Neural cell (in vitro differentiated cells): ENCODE measurements at regions not wholly inside any gene's neighbourhood (a gene's known extent, or its start where the extent isn't known, plus 50 kb on each side); places are given as distances from the start of the nearest gene placed in this dataset.

Experiments used
- H2AFZ ChIP-seq: fragments of 200-600, 300-800 bp; sonication (generic), shearing (Covaris generic); 2 replicates; pipeline ENCODE4 v1.6.0; 2014; ENCODE audit warnings: low read depth, mild to moderate bottlenecking, antibody characterized with exemption, low read length, moderate library complexity
- H3F3A ChIP-seq: fragments of 200-600 bp; shearing (Covaris generic); 2 replicates; pipeline ENCODE4 v1.6.1; 2016; ENCODE audit warnings: mild to moderate bottlenecking, moderate library complexity, mixed read lengths, antibody characterized with exemption, low read length; ENCODE audit not compliant: insufficient read depth, poor library complexity, severe bottlenecking
- H3K27ac ChIP-seq: fragments of 200-600, 300-800 bp; sonication (generic), shearing (Covaris generic); 2 replicates; pipeline ENCODE4 v1.5.1; 2014; ENCODE audit warnings: mild to moderate bottlenecking, low read length, moderate library complexity
- H3K27me3 ChIP-seq: fragments of 300-800, 200-600 bp; sonication (generic), shearing (Covaris generic); 2 replicates; pipeline ENCODE4 v1.6.0; 2014; ENCODE audit warnings: mild to moderate bottlenecking, low read depth, low read length, moderate library complexity; ENCODE audit not compliant: insufficient read depth
- H3K36me3 ChIP-seq: fragments of 300-800, 200-600 bp; sonication (generic), shearing (Covaris generic); 2 replicates; pipeline ENCODE4 v1.5.1; 2014; ENCODE audit warnings: mild to moderate bottlenecking, antibody characterized with exemption, low read length, moderate library complexity; ENCODE audit not compliant: insufficient read depth
- H3K4me2 ChIP-seq: fragments of 300-800, 200-600 bp; sonication (generic), shearing (Covaris generic); 2 replicates; pipeline ENCODE4 v1.6.0; 2014; ENCODE audit warnings: mild to moderate bottlenecking, low read length
- H3K4me3 ChIP-seq: fragments of 300-800, 200-600 bp; sonication (generic), shearing (Covaris generic); 2 replicates; pipeline ENCODE4 v1.5.1; 2014; ENCODE audit warnings: mild to moderate bottlenecking, low read length, moderate library complexity
- H3K79me2 ChIP-seq: fragments of 200-600 bp; shearing (Covaris generic); replicated peaks from 2 replicates; pipeline ENCODE4 v1.6.0; 2014; ENCODE audit warnings: mild to moderate bottlenecking, low read length, moderate library complexity; ENCODE audit not compliant: insufficient read depth
- H3K9ac ChIP-seq: fragments of 300-800, 200-600 bp; sonication (generic), shearing (Covaris generic); 2 replicates; pipeline ENCODE4 v1.6.1; 2016; ENCODE audit warnings: mild to moderate bottlenecking, low read length, mixed read lengths
- H3K9me2 ChIP-seq: fragments of 200-600 bp; shearing (Covaris generic); 2 replicates; pipeline ENCODE4 v1.6.1; 2016; ENCODE audit warnings: mild to moderate bottlenecking, low read length, mixed read lengths; ENCODE audit not compliant: insufficient read depth
- H3K9me3 ChIP-seq: fragments of 200-600, 300-800 bp; sonication (generic), shearing (Covaris generic); 2 replicates; pipeline ENCODE4 v1.6.1; 2016; ENCODE audit warnings: mild to moderate bottlenecking, mixed run types, low read length, moderate library complexity, mixed read lengths
- H4K20me1 ChIP-seq: fragments of 200-600 bp; shearing (Covaris generic); 2 replicates; pipeline ENCODE4 v1.6.1; 2016; ENCODE audit warnings: mild to moderate bottlenecking, mixed run types; ENCODE audit not compliant: insufficient read depth
- EP300 ChIP-seq: fragments of 450-650 bp; conservative IDR thresholded peaks from 2 replicates; pipeline ENCODE4 v1.6.1; 2014; ENCODE audit warnings: antibody characterized with exemption, mild to moderate bottlenecking, moderate library complexity; ENCODE audit not compliant: poor library complexity, severe bottlenecking
- EZH2 ChIP-seq: fragments of 200-600, 300-800 bp; shearing (Covaris generic), sonication (generic); IDR thresholded peaks from 2 replicates; pipeline ENCODE4 v1.6.1; 2014; ENCODE audit warnings: antibody characterized with exemption, low read length, borderline replicate concordance, mild to moderate bottlenecking; ENCODE audit not compliant: insufficient read depth, poor library complexity, severe bottlenecking
- MXI1 ChIP-seq: fragments of 450-650 bp; conservative IDR thresholded peaks from 2 replicates; pipeline ENCODE4 v1.6.1; 2014; ENCODE audit warnings: antibody characterized with exemption, mild to moderate bottlenecking; ENCODE audit not compliant: poor library complexity, severe bottlenecking
- POLR2AphosphoS5 ChIP-seq: IDR thresholded peaks from 2 replicates; pipeline ENCODE4 v1.6.1; 2012
- RAD21 ChIP-seq: fragments of 450-650 bp; conservative IDR thresholded peaks from 2 replicates; pipeline ENCODE4 v1.6.1; 2014; ENCODE audit warnings: antibody characterized with exemption, mild to moderate bottlenecking, moderate library complexity
- SMC3 ChIP-seq: fragments of 450-650 bp; conservative IDR thresholded peaks from 2 replicates; pipeline ENCODE4 v1.6.1; 2014; ENCODE audit warnings: antibody characterized with exemption, mild to moderate bottlenecking, moderate library complexity; ENCODE audit not compliant: poor library complexity
- TAF1 ChIP-seq: IDR thresholded peaks from 2 replicates; pipeline ENCODE4 v1.6.1; 2012; ENCODE audit warnings: low read depth
- TF ChIP-seq, protein P1 (sequence below): fragments of 450-650 bp; IDR thresholded peaks from 2 replicates; pipeline ENCODE4 v1.5.1; 2014; ENCODE audit warnings: antibody characterized with exemption, mild to moderate bottlenecking, moderate library complexity; ENCODE audit not compliant: poor library complexity, severe bottlenecking
- TF ChIP-seq, protein P2 (sequence below): IDR thresholded peaks from 2 replicates; pipeline ENCODE4 v1.6.1; 2012; ENCODE audit warnings: borderline replicate concordance

DNA sequence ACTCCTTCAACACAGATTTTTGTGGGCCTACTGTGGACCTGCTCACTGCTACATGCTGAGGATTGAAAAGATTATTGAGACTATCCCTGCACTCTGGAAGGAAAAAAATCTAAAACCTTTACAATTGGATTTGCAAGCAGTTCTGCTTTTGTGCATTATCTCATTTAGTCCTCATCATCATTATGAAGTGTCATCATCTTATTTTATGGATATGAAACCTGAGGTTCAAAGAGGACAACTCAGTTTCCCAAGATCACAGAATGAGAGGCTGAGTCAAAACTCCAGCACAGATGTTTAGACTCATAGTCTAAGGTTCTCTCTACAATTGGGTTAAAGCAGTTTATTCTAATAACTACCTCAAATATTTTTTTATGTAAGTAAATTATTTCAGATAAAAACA lies 160.2 kb upstream of the MARCKS start:
- H4K20me1 ChIP-seq: no peaks in the 10 kb centered on the region
- no peaks in the 10 kb centered on the region for H3F3A ChIP-seq
- H3K36me3 ChIP-seq: no peaks in the 10 kb centered on the region
- no peaks in the 10 kb centered on the region for H3K79me2 ChIP-seq
- no peaks in the 10 kb centered on the region for H3K27me3 ChIP-seq
- H2AFZ ChIP-seq: no peak overlapping the region
- no peaks in the 10 kb centered on the region for H3K9me3 ChIP-seq
- no peak overlapping the region for H3K4me3 ChIP-seq
- no peak overlapping the region for H3K9ac ChIP-seq
- no peaks in the 10 kb centered on the region for H3K9me2 ChIP-seq
- TF ChIP-seq RAD21 (no peak), POLR2AphosphoS5 (no peak), EP300 (no peak), MXI1 (no peak), SMC3 (no peak), EZH2 (no peak), TAF1 (no peak)
- TF ChIP-seq, protein P1, sequence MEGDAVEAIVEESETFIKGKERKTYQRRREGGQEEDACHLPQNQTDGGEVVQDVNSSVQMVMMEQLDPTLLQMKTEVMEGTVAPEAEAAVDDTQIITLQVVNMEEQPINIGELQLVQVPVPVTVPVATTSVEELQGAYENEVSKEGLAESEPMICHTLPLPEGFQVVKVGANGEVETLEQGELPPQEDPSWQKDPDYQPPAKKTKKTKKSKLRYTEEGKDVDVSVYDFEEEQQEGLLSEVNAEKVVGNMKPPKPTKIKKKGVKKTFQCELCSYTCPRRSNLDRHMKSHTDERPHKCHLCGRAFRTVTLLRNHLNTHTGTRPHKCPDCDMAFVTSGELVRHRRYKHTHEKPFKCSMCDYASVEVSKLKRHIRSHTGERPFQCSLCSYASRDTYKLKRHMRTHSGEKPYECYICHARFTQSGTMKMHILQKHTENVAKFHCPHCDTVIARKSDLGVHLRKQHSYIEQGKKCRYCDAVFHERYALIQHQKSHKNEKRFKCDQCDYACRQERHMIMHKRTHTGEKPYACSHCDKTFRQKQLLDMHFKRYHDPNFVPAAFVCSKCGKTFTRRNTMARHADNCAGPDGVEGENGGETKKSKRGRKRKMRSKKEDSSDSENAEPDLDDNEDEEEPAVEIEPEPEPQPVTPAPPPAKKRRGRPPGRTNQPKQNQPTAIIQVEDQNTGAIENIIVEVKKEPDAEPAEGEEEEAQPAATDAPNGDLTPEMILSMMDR: no peak
- TF ChIP-seq, protein P2, sequence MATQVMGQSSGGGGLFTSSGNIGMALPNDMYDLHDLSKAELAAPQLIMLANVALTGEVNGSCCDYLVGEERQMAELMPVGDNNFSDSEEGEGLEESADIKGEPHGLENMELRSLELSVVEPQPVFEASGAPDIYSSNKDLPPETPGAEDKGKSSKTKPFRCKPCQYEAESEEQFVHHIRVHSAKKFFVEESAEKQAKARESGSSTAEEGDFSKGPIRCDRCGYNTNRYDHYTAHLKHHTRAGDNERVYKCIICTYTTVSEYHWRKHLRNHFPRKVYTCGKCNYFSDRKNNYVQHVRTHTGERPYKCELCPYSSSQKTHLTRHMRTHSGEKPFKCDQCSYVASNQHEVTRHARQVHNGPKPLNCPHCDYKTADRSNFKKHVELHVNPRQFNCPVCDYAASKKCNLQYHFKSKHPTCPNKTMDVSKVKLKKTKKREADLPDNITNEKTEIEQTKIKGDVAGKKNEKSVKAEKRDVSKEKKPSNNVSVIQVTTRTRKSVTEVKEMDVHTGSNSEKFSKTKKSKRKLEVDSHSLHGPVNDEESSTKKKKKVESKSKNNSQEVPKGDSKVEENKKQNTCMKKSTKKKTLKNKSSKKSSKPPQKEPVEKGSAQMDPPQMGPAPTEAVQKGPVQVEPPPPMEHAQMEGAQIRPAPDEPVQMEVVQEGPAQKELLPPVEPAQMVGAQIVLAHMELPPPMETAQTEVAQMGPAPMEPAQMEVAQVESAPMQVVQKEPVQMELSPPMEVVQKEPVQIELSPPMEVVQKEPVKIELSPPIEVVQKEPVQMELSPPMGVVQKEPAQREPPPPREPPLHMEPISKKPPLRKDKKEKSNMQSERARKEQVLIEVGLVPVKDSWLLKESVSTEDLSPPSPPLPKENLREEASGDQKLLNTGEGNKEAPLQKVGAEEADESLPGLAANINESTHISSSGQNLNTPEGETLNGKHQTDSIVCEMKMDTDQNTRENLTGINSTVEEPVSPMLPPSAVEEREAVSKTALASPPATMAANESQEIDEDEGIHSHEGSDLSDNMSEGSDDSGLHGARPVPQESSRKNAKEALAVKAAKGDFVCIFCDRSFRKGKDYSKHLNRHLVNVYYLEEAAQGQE: no peak
- H3K27ac ChIP-seq: no peak overlapping the region
- no peak overlapping the region for H3K4me2 ChIP-seq

DNA sequence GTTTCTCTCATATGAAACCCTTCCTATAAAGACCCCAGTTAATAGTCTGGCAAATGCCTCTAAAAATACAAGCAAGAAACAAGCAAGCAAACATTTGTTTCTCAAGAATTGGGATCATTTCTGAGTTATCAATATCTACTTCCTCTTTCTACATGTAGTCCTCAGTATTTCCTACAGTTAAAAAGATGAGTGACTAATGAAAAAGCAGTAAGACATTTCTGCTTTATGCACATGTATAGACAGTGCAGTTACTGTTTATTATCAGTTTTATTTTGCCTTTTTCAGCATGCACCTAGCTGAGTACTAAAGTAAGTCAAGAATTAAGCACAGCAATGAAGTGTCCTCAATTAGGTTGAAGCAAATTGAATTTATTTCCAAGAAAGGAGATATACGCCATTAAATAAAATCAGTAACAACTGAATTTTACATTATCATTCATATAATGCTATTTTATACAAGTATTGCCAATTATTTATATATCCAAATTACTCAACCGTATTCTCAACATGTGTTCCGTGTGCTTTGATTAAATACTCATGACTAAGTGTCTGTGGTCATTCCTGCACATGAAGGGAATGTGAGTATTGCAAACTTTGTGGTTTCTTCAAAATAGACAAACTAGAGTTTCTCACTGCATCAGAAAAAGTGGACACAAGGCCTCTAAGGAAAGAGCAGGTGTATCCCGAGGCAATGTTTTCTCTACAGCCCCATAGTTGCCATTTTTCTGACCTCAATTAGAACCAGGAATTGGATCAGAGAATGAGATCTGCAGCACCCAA lies 159.3 kb upstream of the MARCKS start:
- H3K9ac ChIP-seq: no peak overlapping the region
- no peaks in the 10 kb centered on the region for H3K9me3 ChIP-seq
- H3K4me2 ChIP-seq: no peak overlapping the region
- H3K9me2 ChIP-seq: no peaks in the 10 kb centered on the region
- no peaks in the 10 kb centered on the region for H3K27me3 ChIP-seq
- H3K79me2 ChIP-seq: no peaks in the 10 kb centered on the region
- no peak overlapping the region for H3K4me3 ChIP-seq
- H4K20me1 ChIP-seq: no peaks in the 10 kb centered on the region
- H3K27ac ChIP-seq: no peak overlapping the region
- TF ChIP-seq POLR2AphosphoS5 (no peak), TAF1 (no peak), SMC3 (no peak), EZH2 (no peak), RAD21 (no peak), MXI1 (no peak), EP300 (no peak)
- TF ChIP-seq, protein P1: no peak
- TF ChIP-seq, protein P2: no peak
- no peak overlapping the region for H2AFZ ChIP-seq
- no peaks in the 10 kb centered on the region for H3F3A ChIP-seq
- H3K36me3 ChIP-seq: no peaks in the 10 kb centered on the region
